ENCODE measurements at regions not wholly inside any gene's neighbourhood (a gene's known extent, or its start where the extent isn't known, plus 50 kb on each side); places are given as distances from the start of the nearest gene placed in this dataset.
"Not testable (repeated sequence)": the region's sequence is repeated elsewhere in the genome, so short reads cannot be mapped to it uniquely, and the experiment has no call there.

DNA sequence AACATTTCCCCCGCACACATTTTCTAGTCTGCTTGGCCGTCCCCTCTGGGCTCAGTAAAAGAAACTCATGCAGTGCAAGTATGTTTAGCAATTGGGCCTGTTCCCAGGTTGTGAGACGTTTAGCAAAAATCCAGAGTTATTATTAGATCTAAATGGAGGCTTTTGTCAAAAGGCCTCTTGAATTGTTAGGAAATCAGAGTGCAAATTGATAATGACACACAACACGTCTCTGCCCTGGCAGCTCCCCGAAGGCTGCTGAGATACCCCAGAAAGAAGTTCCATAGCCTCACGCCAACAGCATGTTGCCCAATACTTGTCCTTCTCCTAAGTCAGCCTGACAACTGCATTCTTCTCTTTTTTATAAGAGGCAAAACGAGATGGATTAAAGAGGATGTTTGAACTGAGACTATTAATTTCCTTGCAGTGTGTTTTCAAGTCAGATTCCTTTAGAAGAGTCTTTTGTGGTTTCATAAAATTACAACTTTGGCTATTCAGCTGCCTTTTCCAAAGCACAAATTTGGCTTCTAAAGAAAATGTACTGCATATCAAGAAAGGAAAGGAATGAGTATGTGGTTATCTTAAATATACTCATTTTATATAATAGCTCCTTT, 202.2 kb downstream of the TRIB2 start:
- Histone ChIP-seq H3K9ac (ENCODE audit: low read length) (no peak overlapping the region), H3K9me2 (replicated peaks; ENCODE audit: insufficient read depth, low read length) (no peaks in the 10 kb centered on the region)

DNA sequence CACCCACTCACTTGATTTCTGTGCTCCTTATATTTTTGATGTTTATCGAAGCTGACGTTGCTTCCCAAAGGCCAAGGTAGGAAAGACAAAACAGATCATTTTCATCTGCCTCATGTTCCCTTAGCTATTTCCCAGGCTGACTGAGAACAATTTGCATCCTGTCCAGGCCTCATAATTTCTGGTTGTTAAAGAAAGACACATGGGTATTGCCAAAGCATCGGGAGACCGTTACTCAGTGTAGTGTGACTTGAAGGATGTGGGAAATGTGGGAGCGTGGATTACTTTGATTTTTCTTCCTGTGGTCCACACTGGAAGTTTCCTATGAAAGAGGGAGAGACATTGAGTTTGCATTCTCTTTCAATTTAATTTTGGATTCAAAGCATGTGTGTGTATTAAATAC, 204.6 kb downstream of the TRIB2 start:
- no peak overlapping the region for H3K4me3 ChIP-seq (ENCODE audit: insufficient read depth, low read length, poor library complexity, severe bottlenecking)
- no peaks in the 10 kb centered on the region for H3K9me3 ChIP-seq (ENCODE audit: insufficient read depth, low read length)
- H3K79me2 ChIP-seq (ENCODE audit: insufficient read depth, low read length): no peaks in the 10 kb centered on the region
- no peaks in the 10 kb centered on the region for H4K20me1 ChIP-seq (ENCODE audit: low read depth, low read length)
- H3F3A ChIP-seq (ENCODE audit: insufficient read depth): no peaks in the 10 kb centered on the region
- no peak overlapping the region for H2AFZ ChIP-seq (ENCODE audit: low read depth, low read length, severe bottlenecking)
- H3K36me3 ChIP-seq (ENCODE audit: low read length): no peaks in the 10 kb centered on the region
- H3K9me2 ChIP-seq (replicated peaks; ENCODE audit: insufficient read depth, low read length): no peaks in the 10 kb centered on the region
- H3K9ac ChIP-seq (ENCODE audit: low read length): no peak overlapping the region
- H3K27me3 ChIP-seq (ENCODE audit: low read length): no peaks in the 10 kb centered on the region
- no peak overlapping the region for H3K4me2 ChIP-seq (ENCODE audit: low read depth, low read length, poor library complexity, severe bottlenecking)
- TF ChIP-seq EZH2phosphoT487 (conservative IDR thresholded peaks at IDR 0.05; ENCODE audit: low read length): no peak
- TF ChIP-seq, protein P1, sequence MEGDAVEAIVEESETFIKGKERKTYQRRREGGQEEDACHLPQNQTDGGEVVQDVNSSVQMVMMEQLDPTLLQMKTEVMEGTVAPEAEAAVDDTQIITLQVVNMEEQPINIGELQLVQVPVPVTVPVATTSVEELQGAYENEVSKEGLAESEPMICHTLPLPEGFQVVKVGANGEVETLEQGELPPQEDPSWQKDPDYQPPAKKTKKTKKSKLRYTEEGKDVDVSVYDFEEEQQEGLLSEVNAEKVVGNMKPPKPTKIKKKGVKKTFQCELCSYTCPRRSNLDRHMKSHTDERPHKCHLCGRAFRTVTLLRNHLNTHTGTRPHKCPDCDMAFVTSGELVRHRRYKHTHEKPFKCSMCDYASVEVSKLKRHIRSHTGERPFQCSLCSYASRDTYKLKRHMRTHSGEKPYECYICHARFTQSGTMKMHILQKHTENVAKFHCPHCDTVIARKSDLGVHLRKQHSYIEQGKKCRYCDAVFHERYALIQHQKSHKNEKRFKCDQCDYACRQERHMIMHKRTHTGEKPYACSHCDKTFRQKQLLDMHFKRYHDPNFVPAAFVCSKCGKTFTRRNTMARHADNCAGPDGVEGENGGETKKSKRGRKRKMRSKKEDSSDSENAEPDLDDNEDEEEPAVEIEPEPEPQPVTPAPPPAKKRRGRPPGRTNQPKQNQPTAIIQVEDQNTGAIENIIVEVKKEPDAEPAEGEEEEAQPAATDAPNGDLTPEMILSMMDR (IDR thresholded peaks at IDR 0.05; ENCODE audit: insufficient read depth, low read length, poor library complexity, severe bottlenecking): no peak
- no peak overlapping the region for H3K27ac ChIP-seq (ENCODE audit: low read depth, low read length)

More for the DNA sequence above, 202.2 kb downstream of the TRIB2 start:
- no peaks in the 10 kb centered on the region for H4K20me1 ChIP-seq (ENCODE audit: low read depth, low read length)
- H3K4me2 ChIP-seq (ENCODE audit: low read depth, low read length, poor library complexity, severe bottlenecking): no peak overlapping the region
- H3K36me3 ChIP-seq (ENCODE audit: low read length): no peaks in the 10 kb centered on the region
- no peak for TF ChIP-seq EZH2phosphoT487 (conservative IDR thresholded peaks at IDR 0.05; ENCODE audit: low read length)
- H3K27ac ChIP-seq (ENCODE audit: low read depth, low read length): no peak overlapping the region
- H3F3A ChIP-seq (ENCODE audit: insufficient read depth): no peaks in the 10 kb centered on the region
- H2AFZ ChIP-seq (ENCODE audit: low read depth, low read length, severe bottlenecking): no peak overlapping the region
- no peak overlapping the region for H3K4me3 ChIP-seq (ENCODE audit: insufficient read depth, low read length, poor library complexity, severe bottlenecking)
- no peaks in the 10 kb centered on the region for H3K27me3 ChIP-seq (ENCODE audit: low read length)
- no peaks in the 10 kb centered on the region for H3K9me3 ChIP-seq (ENCODE audit: insufficient read depth, low read length)
- H3K79me2 ChIP-seq (ENCODE audit: insufficient read depth, low read length): no peaks in the 10 kb centered on the region

DNA sequence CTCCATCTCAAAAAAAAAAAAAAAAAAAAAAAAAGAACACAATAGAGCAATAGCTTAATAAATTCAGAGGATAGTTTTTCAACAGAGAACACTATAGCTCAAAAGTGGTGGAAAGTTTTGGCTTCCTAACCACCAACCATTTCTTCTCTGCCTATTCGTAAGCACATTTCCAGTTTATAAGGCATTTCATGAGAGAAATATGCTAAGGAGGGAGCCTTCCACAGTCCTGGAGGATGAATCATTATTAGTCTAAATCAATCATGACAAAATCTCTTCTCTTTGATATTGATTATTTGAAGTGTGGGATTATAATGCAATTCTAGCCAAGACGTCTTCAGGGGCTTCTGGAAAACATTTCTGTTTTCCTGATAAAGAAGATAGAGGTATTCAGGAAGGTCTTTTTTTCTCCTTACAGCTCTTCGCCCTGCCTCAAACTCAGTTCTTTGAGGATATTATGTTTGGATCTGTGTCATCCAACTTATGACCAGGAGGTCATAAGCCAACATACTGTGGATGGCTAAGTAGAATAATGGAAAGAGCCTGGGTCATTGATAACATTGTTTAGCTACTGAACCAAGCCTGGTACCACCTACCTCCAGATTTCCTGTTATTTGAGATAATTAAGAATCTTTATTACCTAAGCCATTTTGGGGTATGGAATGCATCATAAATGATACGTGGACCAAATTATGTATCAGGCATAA, 207.3 kb downstream of the TRIB2 start:
- Histone ChIP-seq H3K9me2 (replicated peaks; ENCODE audit: insufficient read depth, low read length) (no peaks in the 10 kb centered on the region), H3K27ac (ENCODE audit: low read depth, low read length) (no peak overlapping the region), H3K27me3 (ENCODE audit: low read length) (no peaks in the 10 kb centered on the region), H3F3A (ENCODE audit: insufficient read depth) (no peaks in the 10 kb centered on the region), H3K4me3 (ENCODE audit: insufficient read depth, low read length, poor library complexity, severe bottlenecking) (no peak overlapping the region), H3K36me3 (ENCODE audit: low read length) (no peaks in the 10 kb centered on the region), H3K4me2 (ENCODE audit: low read depth, low read length, poor library complexity, severe bottlenecking) (no peak overlapping the region), H4K20me1 (ENCODE audit: low read depth, low read length) (no peaks in the 10 kb centered on the region), H3K79me2 (ENCODE audit: insufficient read depth, low read length) (no peaks in the 10 kb centered on the region), H3K9me3 (ENCODE audit: insufficient read depth, low read length) (no peaks in the 10 kb centered on the region), H2AFZ (ENCODE audit: low read depth, low read length, severe bottlenecking) (no peak overlapping the region), H3K9ac (ENCODE audit: low read length) (no peak overlapping the region)
- TF ChIP-seq EZH2phosphoT487 (conservative IDR thresholded peaks at IDR 0.05; ENCODE audit: low read length): no peak
- TF ChIP-seq, protein P1 (IDR thresholded peaks at IDR 0.05; ENCODE audit: insufficient read depth, low read length, poor library complexity, severe bottlenecking): no peak

DNA sequence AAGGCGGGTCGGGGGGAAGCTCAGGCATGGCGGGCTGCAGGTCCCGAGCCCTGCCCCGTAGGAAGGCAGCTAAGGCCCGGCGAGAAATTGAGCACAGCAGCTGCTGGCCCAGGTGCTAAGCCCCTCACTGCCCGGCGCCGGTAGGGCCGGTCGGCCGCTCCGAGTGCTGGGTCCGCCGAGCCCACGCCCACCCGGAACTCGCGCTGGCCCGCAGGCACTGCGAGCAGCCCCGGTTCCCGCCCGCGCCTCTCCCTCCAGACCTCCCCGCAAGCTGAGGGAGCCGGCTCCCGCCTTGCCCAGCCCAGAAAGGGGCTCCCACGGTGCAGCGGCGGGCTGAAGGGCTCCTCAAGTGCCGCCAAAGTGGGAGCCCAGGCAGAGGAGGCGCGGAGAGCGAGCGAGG, 209.9 kb downstream of the TRIB2 start:
- not testable (repeated sequence) for H3K79me2 ChIP-seq (ENCODE audit: insufficient read depth, low read length); H3K27me3 ChIP-seq (ENCODE audit: low read length); H3K4me2 ChIP-seq (ENCODE audit: low read depth, low read length, poor library complexity, severe bottlenecking); H4K20me1 ChIP-seq (ENCODE audit: low read depth, low read length); H3K36me3 ChIP-seq (ENCODE audit: low read length); H2AFZ ChIP-seq (ENCODE audit: low read depth, low read length, severe bottlenecking); H3K9ac ChIP-seq (ENCODE audit: low read length); H3F3A ChIP-seq (ENCODE audit: insufficient read depth); H3K9me2 ChIP-seq (replicated peaks; ENCODE audit: insufficient read depth, low read length); H3K9me3 ChIP-seq (ENCODE audit: insufficient read depth, low read length); H3K4me3 ChIP-seq (ENCODE audit: insufficient read depth, low read length, poor library complexity, severe bottlenecking); H3K27ac ChIP-seq (ENCODE audit: low read depth, low read length)
